OCI-LY3 (cell line): ENCODE measurements at regions not wholly inside any gene's neighbourhood (a gene's known extent, or its start where the extent isn't known, plus 50 kb on each side); places are given as distances from the start of the nearest gene placed in this dataset.

Experiments used
- EZH2phosphoT487 ChIP-seq: fragments of 200-600 bp; shearing (Covaris generic); IDR thresholded peaks from 2 replicates; pipeline ENCODE4 v1.6.1; 2018; ENCODE audit warnings: antibody characterized with exemption, mixed run types, low read depth
- TF ChIP-seq, protein P1 (sequence below): fragments of 200-600, 300-600 bp; sonication (generic); IDR thresholded peaks from 2 replicates; pipeline ENCODE4 v1.5.1; 2014; ENCODE audit warnings: antibody characterized with exemption, low read length, low read depth

DNA sequence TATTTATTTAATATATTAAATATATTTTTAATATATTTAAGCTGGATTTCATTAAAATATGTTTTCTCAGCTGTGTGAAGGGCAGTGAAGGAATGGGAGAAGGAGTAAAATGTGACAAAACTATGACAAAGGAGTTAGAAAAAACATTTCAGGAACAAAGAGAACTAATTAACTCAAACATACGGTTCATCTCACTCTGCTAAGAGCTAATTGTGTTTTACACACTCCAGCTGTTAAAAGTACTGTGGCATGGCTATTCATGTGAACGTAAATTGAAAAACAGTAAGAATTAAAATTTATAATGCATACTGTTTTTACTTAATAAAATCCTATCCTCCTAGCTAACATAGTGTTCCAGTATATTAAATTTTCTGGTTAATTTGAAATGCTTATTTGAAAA is 262.5 kb upstream of the GNAI1 start:
- TF ChIP-seq, protein P1, sequence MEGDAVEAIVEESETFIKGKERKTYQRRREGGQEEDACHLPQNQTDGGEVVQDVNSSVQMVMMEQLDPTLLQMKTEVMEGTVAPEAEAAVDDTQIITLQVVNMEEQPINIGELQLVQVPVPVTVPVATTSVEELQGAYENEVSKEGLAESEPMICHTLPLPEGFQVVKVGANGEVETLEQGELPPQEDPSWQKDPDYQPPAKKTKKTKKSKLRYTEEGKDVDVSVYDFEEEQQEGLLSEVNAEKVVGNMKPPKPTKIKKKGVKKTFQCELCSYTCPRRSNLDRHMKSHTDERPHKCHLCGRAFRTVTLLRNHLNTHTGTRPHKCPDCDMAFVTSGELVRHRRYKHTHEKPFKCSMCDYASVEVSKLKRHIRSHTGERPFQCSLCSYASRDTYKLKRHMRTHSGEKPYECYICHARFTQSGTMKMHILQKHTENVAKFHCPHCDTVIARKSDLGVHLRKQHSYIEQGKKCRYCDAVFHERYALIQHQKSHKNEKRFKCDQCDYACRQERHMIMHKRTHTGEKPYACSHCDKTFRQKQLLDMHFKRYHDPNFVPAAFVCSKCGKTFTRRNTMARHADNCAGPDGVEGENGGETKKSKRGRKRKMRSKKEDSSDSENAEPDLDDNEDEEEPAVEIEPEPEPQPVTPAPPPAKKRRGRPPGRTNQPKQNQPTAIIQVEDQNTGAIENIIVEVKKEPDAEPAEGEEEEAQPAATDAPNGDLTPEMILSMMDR = no peak
- TF ChIP-seq EZH2phosphoT487 = no peak
